Tibial nerve (tissue), 4 donors: ENCODE measurements at regions not wholly inside any gene's neighbourhood (a gene's known extent, or its start where the extent isn't known, plus 50 kb on each side); places are given as distances from the start of the nearest gene placed in this dataset.

Source experiments
- EP300 ChIP-seq, 2 donors: sonication (generic); formaldehyde crosslinking; IDR thresholded peaks; one replicate each; pipeline ENCODE4 v1.6.1; 2017; ENCODE audit warnings: antibody characterized with exemption in 2 of 2, mild to moderate bottlenecking in 1 of 2
- POLR2A ChIP-seq, 2 donors: fragments of 450-650 bp; IDR thresholded peaks; one replicate each; pipeline ENCODE4 v1.6.1; 2017; ENCODE audit warnings: antibody characterized with exemption in 2 of 2, mild to moderate bottlenecking in 2 of 2, moderate library complexity in 2 of 2
- TF ChIP-seq, protein P1 (sequence below), 5 experiments: fragments of 200-600 bp in 3 of 5; fragments of 450-650 bp in 2 of 5; sonication (generic) in 3 of 5; IDR thresholded peaks; one replicate each; pipeline ENCODE4 v1.5.1; 2016 to 2019; ENCODE audit warnings: antibody characterized with exemption in 5 of 5, mild to moderate bottlenecking in 3 of 5, moderate library complexity in 2 of 5

DNA sequence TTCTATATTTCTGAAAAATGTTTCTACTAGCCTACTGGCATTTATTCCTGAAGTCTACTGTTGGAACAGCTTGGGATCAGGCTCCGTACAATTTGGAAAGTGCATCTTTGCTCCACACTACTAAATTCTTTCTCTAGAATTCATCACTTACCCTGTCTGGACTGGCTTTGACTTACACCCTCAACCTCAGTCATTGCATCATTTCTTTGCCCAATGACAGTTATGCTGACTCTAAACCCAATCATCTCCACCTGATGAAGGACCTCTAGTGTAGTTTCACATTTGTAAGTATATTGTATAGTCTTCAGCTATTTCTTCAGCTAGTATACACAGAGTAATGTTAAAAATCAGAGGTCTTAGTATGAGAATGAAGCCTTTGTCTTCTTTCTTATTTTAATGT lies 359.6 kb upstream of the MC4R start:
- TF ChIP-seq, protein P1, sequence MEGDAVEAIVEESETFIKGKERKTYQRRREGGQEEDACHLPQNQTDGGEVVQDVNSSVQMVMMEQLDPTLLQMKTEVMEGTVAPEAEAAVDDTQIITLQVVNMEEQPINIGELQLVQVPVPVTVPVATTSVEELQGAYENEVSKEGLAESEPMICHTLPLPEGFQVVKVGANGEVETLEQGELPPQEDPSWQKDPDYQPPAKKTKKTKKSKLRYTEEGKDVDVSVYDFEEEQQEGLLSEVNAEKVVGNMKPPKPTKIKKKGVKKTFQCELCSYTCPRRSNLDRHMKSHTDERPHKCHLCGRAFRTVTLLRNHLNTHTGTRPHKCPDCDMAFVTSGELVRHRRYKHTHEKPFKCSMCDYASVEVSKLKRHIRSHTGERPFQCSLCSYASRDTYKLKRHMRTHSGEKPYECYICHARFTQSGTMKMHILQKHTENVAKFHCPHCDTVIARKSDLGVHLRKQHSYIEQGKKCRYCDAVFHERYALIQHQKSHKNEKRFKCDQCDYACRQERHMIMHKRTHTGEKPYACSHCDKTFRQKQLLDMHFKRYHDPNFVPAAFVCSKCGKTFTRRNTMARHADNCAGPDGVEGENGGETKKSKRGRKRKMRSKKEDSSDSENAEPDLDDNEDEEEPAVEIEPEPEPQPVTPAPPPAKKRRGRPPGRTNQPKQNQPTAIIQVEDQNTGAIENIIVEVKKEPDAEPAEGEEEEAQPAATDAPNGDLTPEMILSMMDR (IDR thresholded peaks at IDR 0.05) = no peak
- no peak for TF ChIP-seq POLR2A (IDR thresholded peaks at IDR 0.05)
- no peak for TF ChIP-seq EP300 (IDR thresholded peaks at IDR 0.05)
